ENCODE measurements at regions not wholly inside any gene's neighbourhood (a gene's known extent, or its start where the extent isn't known, plus 50 kb on each side); places are given as distances from the start of the nearest gene placed in this dataset.

- no peak for DNase-seq
These were observed 121.8 kb upstream of the WNT4 start for GRCh38 chr1:22264464-22265341.

- no peak for DNase-seq
These were observed 123.2 kb upstream of the WNT4 start for GRCh38 chr1:22266141-22266540.

- DNase-seq: no peak
These were observed 124.7 kb upstream of the WNT4 start for GRCh38 chr1:22267413-22268175.

GRCh38 chr1:22268327-22268726 lies 125.4 kb upstream of the WNT4 start:
- no peak for DNase-seq

GRCh38 chr1:22271847-22272801 lies 129.2 kb upstream of the WNT4 start:
- DNase-seq: no peak

GRCh38 chr1:22273686-22274681 lies 131.1 kb upstream of the WNT4 start:
- no peak for DNase-seq

GRCh38 chr1:22275167-22275566 lies 132.3 kb upstream of the WNT4 start:
- DNase-seq: no peak

- DNase-seq: no peak
These were observed 132.9 kb upstream of the WNT4 start for GRCh38 chr1:22275626-22276395.

GRCh38 chr1:22276396-22276748 lies 133.5 kb upstream of the WNT4 start:
- DNase-seq: no peak

GRCh38 chr1:22277662-22278061 lies 134.8 kb upstream of the WNT4 start:
- DNase-seq: no peak

GRCh38 chr1:22279735-22280134 lies 136.8 kb upstream of the WNT4 start:
- no peak for DNase-seq

GRCh38 chr1:22280526-22280925 lies 137.6 kb upstream of the WNT4 start:
- DNase-seq: no peak

- DNase-seq: no peak
These were observed 138.8 kb upstream of the WNT4 start for GRCh38 chr1:22281521-22282363.

GRCh38 chr1:22282364-22282995 lies 139.6 kb upstream of the WNT4 start:
- DNase-seq: no peak

- no peak for DNase-seq
These were observed 140.7 kb upstream of the WNT4 start for GRCh38 chr1:22283596-22283995.

- no peak for DNase-seq
These were observed 141.3 kb upstream of the WNT4 start for GRCh38 chr1:22284236-22284635.

GRCh38 chr1:22284906-22285548 lies 142.1 kb upstream of the WNT4 start:
- DNase-seq: no peak

All from right lung (tissue), 2 donors.